GM21786 (cell line): ENCODE measurements at regions not wholly inside any gene's neighbourhood (a gene's known extent, or its start where the extent isn't known, plus 50 kb on each side); places are given as distances from the start of the nearest gene placed in this dataset.
"Not testable (repeated sequence)": the region's sequence is repeated elsewhere in the genome, so short reads cannot be mapped to it uniquely, and the experiment has no call there.

Source experiments
- ATAC-seq: cut with Tn5 transposase; IDR thresholded peaks from one replicate; pipeline ENCODE4 v1.9.1; 2021; ENCODE audit not compliant: unreplicated experiment

- ATAC-seq: no peak
These were observed 614.0 kb upstream of the CDH5 start for GRCh38 chr16:65752522-65752844.

- ATAC-seq: no peak
These were observed 614.6 kb upstream of the CDH5 start for GRCh38 chr16:65751622-65752521.

GRCh38 chr16:65749506-65749905 is 617.0 kb upstream of the CDH5 start:
- no peak for ATAC-seq

GRCh38 chr16:65746941-65747340 is 619.5 kb upstream of the CDH5 start:
- no peak for ATAC-seq

- no peak for ATAC-seq
These were observed 621.2 kb upstream of the CDH5 start for GRCh38 chr16:65745201-65745708.

- no peak for ATAC-seq
These were observed 622.1 kb upstream of the CDH5 start for GRCh38 chr16:65744401-65744800.

- no peak for ATAC-seq
These were observed 621.7 kb upstream of the CDH11 start for GRCh38 chr16:65743558-65743957.

- no peak for ATAC-seq
These were observed 618.8 kb upstream of the CDH11 start for GRCh38 chr16:65740711-65741110.

GRCh38 chr16:65739518-65739917 is 617.7 kb upstream of the CDH11 start:
- ATAC-seq: no peak

- ATAC-seq: no peak
These were observed 616.0 kb upstream of the CDH11 start for GRCh38 chr16:65737831-65738230.

- not testable (repeated sequence) for ATAC-seq
These were observed 613.8 kb upstream of the CDH11 start for GRCh38 chr16:65735615-65736014.

GRCh38 chr16:65733721-65734120 is 611.9 kb upstream of the CDH11 start:
- no peak for ATAC-seq

GRCh38 chr16:65731833-65732232 is 610.0 kb upstream of the CDH11 start:
- ATAC-seq: no peak

- ATAC-seq: no peak
These were observed 606.8 kb upstream of the CDH11 start for GRCh38 chr16:65728652-65729051.

- no peak for ATAC-seq
These were observed 606.3 kb upstream of the CDH11 start for GRCh38 chr16:65728167-65728566.

- no peak for ATAC-seq
These were observed 605.8 kb upstream of the CDH11 start for GRCh38 chr16:65727534-65728137.

GRCh38 chr16:65725156-65725845 is 603.4 kb upstream of the CDH11 start:
- no peak for ATAC-seq

- no peak for ATAC-seq
These were observed 600.6 kb upstream of the CDH11 start for GRCh38 chr16:65722429-65722828.

GRCh38 chr16:65717846-65718245 is 596.0 kb upstream of the CDH11 start:
- no peak for ATAC-seq

- no peak for ATAC-seq
These were observed 595.2 kb upstream of the CDH11 start for GRCh38 chr16:65716737-65717700.
